Stimulated activated CD4-positive, alpha-beta T cell treated with anti-CD3 and anti-CD28 coated beads, Interleukin-12 subunit alpha, Interleukin-12 subunit beta, amount 100 ng/mL, for 24 hours (primary cell): ENCODE measurements at regions not wholly inside any gene's neighbourhood (a gene's known extent, or its start where the extent isn't known, plus 50 kb on each side); places are given as distances from the start of the nearest gene placed in this dataset.
"Not testable (repeated sequence)": the region's sequence is repeated elsewhere in the genome, so short reads cannot be mapped to it uniquely, and the experiment has no call there.

Experiments
- DNase-seq, 2 experiments: peaks; one replicate each; pipeline ENCODE4 v3.0.0-alpha.2; 2020; ENCODE audit warnings: low read depth in 2 of 2

- not testable (repeated sequence) for DNase-seq
Measured at GRCh38 chr1:120550335-120550734, 135.5 kb downstream of the NBPF8 start.

GRCh38 chr1:120552190-120552589 is 137.4 kb downstream of the NBPF8 start:
- not testable (repeated sequence) for DNase-seq

GRCh38 chr1:120557605-120558302 is 142.9 kb downstream of the NBPF8 start:
- not testable (repeated sequence) for DNase-seq

GRCh38 chr1:120558303-120559060 is 143.6 kb downstream of the NBPF8 start:
- peak; percentile 8 to 33 for DNase-seq

GRCh38 chr1:120561767-120562166 is 146.9 kb downstream of the NBPF8 start:
- DNase-seq, result not testable (repeated sequence)

- not testable (repeated sequence) for DNase-seq
Measured at GRCh38 chr1:120565396-120565795, 150.6 kb downstream of the NBPF8 start.

- DNase-seq, result not testable (repeated sequence)
Measured at GRCh38 chr1:120567620-120568019, 152.8 kb downstream of the NBPF8 start.

- DNase-seq, result not testable (repeated sequence)
Measured at GRCh38 chr1:120575201-120575600, 148.5 kb upstream of the NBPF26 start.

- DNase-seq, result not testable (repeated sequence)
Measured at GRCh38 chr1:120582135-120582534, 141.6 kb upstream of the NBPF26 start.

GRCh38 chr1:120586053-120586452 is 137.7 kb upstream of the NBPF26 start:
- DNase-seq, result not testable (repeated sequence)

- not testable (repeated sequence) for DNase-seq
Measured at GRCh38 chr1:120588811-120589210, 134.9 kb upstream of the NBPF26 start.

GRCh38 chr1:120591774-120592173 is 132.0 kb upstream of the NBPF26 start:
- not testable (repeated sequence) for DNase-seq

- not testable (repeated sequence) for DNase-seq
Measured at GRCh38 chr1:120592943-120593342, 130.8 kb upstream of the NBPF26 start.

- not testable (repeated sequence) for DNase-seq
Measured at GRCh38 chr1:120593648-120594047, 130.1 kb upstream of the NBPF26 start.

- not testable (repeated sequence) for DNase-seq
Measured at GRCh38 chr1:120598331-120598951, 125.3 kb upstream of the NBPF26 start.

- DNase-seq, result not testable (repeated sequence)
Measured at GRCh38 chr1:120599511-120599910, 124.2 kb upstream of the NBPF26 start.

- DNase-seq, result not testable (repeated sequence)
Measured at GRCh38 chr1:120600442-120601041, 123.2 kb upstream of the NBPF26 start.

- not testable (repeated sequence) for DNase-seq
Measured at GRCh38 chr1:120607882-120608281, 115.9 kb upstream of the NBPF26 start.

GRCh38 chr1:120608314-120609014 is 115.3 kb upstream of the NBPF26 start:
- not testable (repeated sequence) for DNase-seq

- DNase-seq, result not testable (repeated sequence)
Measured at GRCh38 chr1:120609015-120609573, 114.7 kb upstream of the NBPF26 start.

GRCh38 chr1:120609834-120610233 is 113.9 kb upstream of the NBPF26 start:
- not testable (repeated sequence) for DNase-seq
